WTC11 (cell line): ENCODE measurements at regions not wholly inside any gene's neighbourhood (a gene's known extent, or its start where the extent isn't known, plus 50 kb on each side); places are given as distances from the start of the nearest gene placed in this dataset.
A peak's percentile ranks its signal among the peaks of the same experiment; 100 is the strongest.

ENCODE experiments used
- ATAC-seq: fragments of 200-7000 bp; cut with Tn5 transposase; 2 replicates; pipeline ENCODE4 v1.10.0; 2021; ENCODE audit warnings: mild to moderate bottlenecking, moderate library complexity
- CTCF ChIA-PET: fragments of 300-600 bp; sonication (Branson Sonifier 250); formaldehyde crosslinking; loops from one replicate; lab custom pipeline; 2021; ENCODE audit warnings: antibody characterized with exemption; lab: Charles Lee
- POLR2A ChIA-PET: fragments of 350-600 bp; sonication (Branson Sonifier 250); formaldehyde crosslinking; loops from one replicate; lab custom pipeline; 2021; ENCODE audit warnings: antibody characterized with exemption; lab: Charles Lee
- DNase-seq: peaks from one replicate; pipeline ENCODE4 v3.0.0; 2021; ENCODE audit warnings: low spot score
- H3K27ac Mint-ChIP-seq: 2 replicates; pipeline ENCODE4 v1.8.0; 2021; ENCODE audit warnings: mixed read lengths
- H3K27me3 Mint-ChIP-seq: 2 replicates; pipeline ENCODE4 v1.8.0; 2021; ENCODE audit warnings: low read depth, mild to moderate bottlenecking, moderate library complexity, mixed read lengths
- H3K36me3 Mint-ChIP-seq: 2 replicates; pipeline ENCODE4 v1.8.0; 2021; ENCODE audit warnings: mixed read lengths
- H3K4me1 Mint-ChIP-seq: 2 replicates; pipeline ENCODE4 v1.8.0; 2022; ENCODE audit warnings: mixed read lengths
- H3K4me3 Mint-ChIP-seq: 2 replicates; pipeline ENCODE4 v1.8.0; 2021; ENCODE audit warnings: mild to moderate bottlenecking, moderate library complexity, mixed read lengths
- H3K9me3 Mint-ChIP-seq: 2 replicates; pipeline ENCODE4 v1.8.0; 2021; ENCODE audit warnings: mixed read lengths
- ARID4B ChIP-seq: sonication (generic); formaldehyde crosslinking; IDR thresholded peaks from 2 replicates; pipeline ENCODE4 v1.8.0; 2023; ENCODE audit warnings: missing genetic modification reagents, mild to moderate bottlenecking, borderline replicate concordance
- ATF2 ChIP-seq: sonication (generic); formaldehyde crosslinking; IDR thresholded peaks from 2 replicates; pipeline ENCODE4 v1.8.1; 2022; ENCODE audit warnings: low read depth, missing genetic modification reagents, borderline replicate concordance
- CDX4 ChIP-seq: fragments of 250-450 bp; sonication (Bioruptor Pico); IDR thresholded peaks from 2 replicates; pipeline ENCODE4 v1.9.0; 2021; ENCODE audit warnings: moderate library complexity, mild to moderate bottlenecking, inconsistent platforms, borderline replicate concordance
- CREM ChIP-seq: sonication (generic); formaldehyde crosslinking; IDR thresholded peaks from 2 replicates; pipeline ENCODE4 v1.8.1; 2022; ENCODE audit warnings: mild to moderate bottlenecking, missing genetic modification reagents, moderate library complexity
- CTCF ChIP-seq: fragments of 200-600 bp; IDR thresholded peaks from 2 replicates; pipeline ENCODE4 v1.8.0; 2022; ENCODE audit warnings: antibody characterized with exemption
- E2F1 ChIP-seq: sonication (generic); formaldehyde crosslinking; IDR thresholded peaks from 2 replicates; pipeline ENCODE4 v1.8.0; 2022; ENCODE audit warnings: mild to moderate bottlenecking, missing genetic modification reagents
- E2F4 ChIP-seq: sonication (generic); formaldehyde crosslinking; IDR thresholded peaks from 2 replicates; pipeline ENCODE4 v1.8.1; 2022; ENCODE audit warnings: low read depth, mild to moderate bottlenecking, moderate library complexity, missing genetic modification reagents, borderline replicate concordance
- ELF4 ChIP-seq: sonication (generic); formaldehyde crosslinking; IDR thresholded peaks from 2 replicates; pipeline ENCODE4 v1.8.1; 2022; ENCODE audit warnings: low read depth, mild to moderate bottlenecking, moderate library complexity, missing genetic modification reagents
- FOXP4 ChIP-seq: sonication (generic); formaldehyde crosslinking; IDR thresholded peaks from 2 replicates; pipeline ENCODE4 v1.8.0; 2022; ENCODE audit warnings: mild to moderate bottlenecking, missing genetic modification reagents
- HMGXB4 ChIP-seq: sonication (generic); formaldehyde crosslinking; IDR thresholded peaks from 2 replicates; pipeline ENCODE4 v1.8.1; 2023; ENCODE audit warnings: mild to moderate bottlenecking, moderate library complexity, missing genetic modification reagents
- MAX ChIP-seq: sonication (generic); formaldehyde crosslinking; IDR thresholded peaks from 2 replicates; pipeline ENCODE4 v1.8.0; 2022; ENCODE audit warnings: mild to moderate bottlenecking, missing genetic modification reagents
- MLX ChIP-seq: sonication (generic); formaldehyde crosslinking; IDR thresholded peaks from 2 replicates; pipeline ENCODE4 v1.8.1; 2023; ENCODE audit warnings: mild to moderate bottlenecking, missing genetic modification reagents, moderate library complexity
- MYBL2 ChIP-seq: sonication (generic); formaldehyde crosslinking; IDR thresholded peaks from 2 replicates; pipeline ENCODE4 v1.8.1; 2023; ENCODE audit warnings: mild to moderate bottlenecking, moderate library complexity, missing genetic modification reagents
- NR2C2 ChIP-seq: sonication (generic); formaldehyde crosslinking; IDR thresholded peaks from 2 replicates; pipeline ENCODE4 v1.8.0; 2022; ENCODE audit warnings: mild to moderate bottlenecking, missing genetic modification reagents
- OVOL2 ChIP-seq: fragments of 250-450 bp; sonication (Bioruptor Pico); IDR thresholded peaks from 2 replicates; pipeline ENCODE4 v1.9.0; 2021; ENCODE audit warnings: mild to moderate bottlenecking, borderline replicate concordance
- SMAD4 ChIP-seq: sonication (generic); formaldehyde crosslinking; IDR thresholded peaks from 2 replicates; pipeline ENCODE4 v1.8.0; 2022; ENCODE audit warnings: mild to moderate bottlenecking, missing genetic modification reagents
- SP1 ChIP-seq: sonication (generic); formaldehyde crosslinking; conservative IDR thresholded peaks from 2 replicates; pipeline ENCODE4 v1.8.1; 2022; ENCODE audit warnings: missing genetic modification reagents
- ZBTB21 ChIP-seq: sonication (generic); formaldehyde crosslinking; IDR thresholded peaks from 2 replicates; pipeline ENCODE4 v1.8.1; 2023; ENCODE audit warnings: mild to moderate bottlenecking, missing genetic modification reagents, borderline replicate concordance
- ZNF263 ChIP-seq: sonication (generic); formaldehyde crosslinking; IDR thresholded peaks from 2 replicates; pipeline ENCODE4 v1.8.1; 2022; ENCODE audit warnings: low read depth, mild to moderate bottlenecking, moderate library complexity, missing genetic modification reagents

GRCh38 chrX:114073926-114074325, 510.0 kb upstream of the HTR2C start:
- H3K4me1 Mint-ChIP-seq, result peaks cover 56% of the 10 kb centered on the region
- H3K9me3 Mint-ChIP-seq, result no peaks in the 10 kb centered on the region
- ChIA-PET CTCF (no interaction called here), POLR2A (no interaction called here)
- no peak for TF ChIP-seq NR2C2 (CRISPR knock-in tag)
- TF ChIP-seq HMGXB4 (CRISPR knock-in tag), result no peak
- TF ChIP-seq ZBTB21, result no peak
- TF ChIP-seq ARID4B, result no peak
- TF ChIP-seq ZNF263 (CRISPR knock-in tag), result no peak
- TF ChIP-seq MLX (CRISPR knock-in tag), result no peak
- no peak for TF ChIP-seq ATF2 (CRISPR knock-in tag)
- TF ChIP-seq SMAD4 (CRISPR knock-in tag), result no peak
- TF ChIP-seq CREM, result no peak
- TF ChIP-seq, all 79 proteins: peak for 0
- ATAC-seq, result no peak
- Mint-ChIP-seq H3K4me3 (no peak overlapping the region), H3K27ac (0 out of 2 replicates have a peak overlapping the region, but pooled peaks have one; percentile 4), H3K27me3 (no peaks in the 10 kb centered on the region), H3K36me3 (peaks cover 9% of the 10 kb centered on the region; the same call in 1 of the 2 replicates)
- DNase-seq, result no peak

- no peaks in the 10 kb centered on the region for H3K9me3 Mint-ChIP-seq
- H3K4me3 Mint-ChIP-seq, result no peak overlapping the region
- H3K36me3 Mint-ChIP-seq, result peaks cover 9% of the 10 kb centered on the region; the same call in 1 of the 2 replicates
- H3K4me1 Mint-ChIP-seq, result peaks cover 67% of the 10 kb centered on the region
- DNase-seq (no peak), ATAC-seq (no peak)
- CTCF ChIA-PET, result no interaction called here
- H3K27me3 Mint-ChIP-seq, result no peaks in the 10 kb centered on the region
- peak overlapping the region; percentile 84; the same call in 1 of the 2 replicates for H3K27ac Mint-ChIP-seq
- POLR2A ChIA-PET, result no interaction called here
- TF ChIP-seq MAX (CRISPR knock-in tag) (no peak), ZNF263 (CRISPR knock-in tag) (no peak), E2F1 (CRISPR knock-in tag) (no peak), FOXP4 (no peak), CTCF (no peak), ELF4 (no peak), CDX4 (no peak), MYBL2 (no peak), E2F4 (no peak), SP1 (CRISPR knock-in tag) (no peak), CREM (no peak), OVOL2 (CRISPR knock-in tag) (no peak)
Observed at GRCh38 chrX:114071412-114071811, 512.5 kb upstream of the HTR2C start.
